ENCODE measurements at regions not wholly inside any gene's neighbourhood (a gene's known extent, or its start where the extent isn't known, plus 50 kb on each side); places are given as distances from the start of the nearest gene placed in this dataset.

DNA sequence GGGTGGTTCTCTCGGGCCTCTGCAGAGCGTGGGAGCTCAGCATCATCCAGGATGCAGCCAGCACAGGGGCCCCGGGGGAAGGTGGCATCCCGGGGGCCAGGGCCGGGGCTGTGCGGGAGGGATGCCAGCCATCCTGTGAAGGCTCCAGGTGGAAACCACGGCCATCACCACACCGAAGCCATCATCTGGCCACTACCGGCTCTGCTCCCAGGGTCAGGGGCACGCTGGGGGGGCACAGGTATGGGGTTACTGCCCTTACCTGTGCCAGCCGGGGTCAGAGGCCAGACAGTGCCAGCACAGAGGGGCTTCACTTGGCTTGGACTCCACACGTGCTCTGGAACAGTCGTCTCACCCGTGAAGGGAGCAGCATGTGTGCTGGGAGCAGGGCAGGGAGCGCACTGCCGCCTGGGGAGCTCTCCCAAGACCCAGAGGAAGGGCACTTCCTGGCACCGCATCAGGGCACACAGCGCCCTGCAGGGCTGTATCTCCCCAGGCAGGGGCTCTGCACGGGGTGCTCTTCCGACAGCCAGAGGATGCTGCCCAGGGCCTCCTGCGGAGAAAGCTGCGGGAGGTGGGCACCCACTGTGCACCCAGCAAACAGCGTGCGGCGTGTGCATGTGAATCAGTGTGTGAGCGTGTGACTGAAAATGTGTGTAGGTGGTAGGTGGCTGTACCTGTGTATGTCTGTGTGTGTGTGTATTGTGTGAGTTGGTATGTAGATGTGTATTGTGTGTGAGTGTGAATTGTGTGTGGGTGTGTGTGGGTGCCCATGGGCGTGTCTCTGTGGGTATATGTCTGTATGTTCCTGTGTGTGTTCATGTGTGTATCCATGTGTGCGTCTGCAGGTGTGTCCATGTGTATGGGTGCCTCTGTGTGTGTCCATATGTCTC is 75.0 kb downstream of the PTGR3 start:
- no peaks in the 10 kb centered on the region for H3K4me1 ChIP-seq
- no peak overlapping the region for H3K27ac ChIP-seq
- no peak for DNase-seq
- ATAC-seq = peak in 2 of 8 donors; percentile 12 to 41
- no peaks in the 10 kb centered on the region for H3K36me3 ChIP-seq
- intact Hi-C loops (cut with DNase I) = no loop called here
- TF ChIP-seq, protein P1, sequence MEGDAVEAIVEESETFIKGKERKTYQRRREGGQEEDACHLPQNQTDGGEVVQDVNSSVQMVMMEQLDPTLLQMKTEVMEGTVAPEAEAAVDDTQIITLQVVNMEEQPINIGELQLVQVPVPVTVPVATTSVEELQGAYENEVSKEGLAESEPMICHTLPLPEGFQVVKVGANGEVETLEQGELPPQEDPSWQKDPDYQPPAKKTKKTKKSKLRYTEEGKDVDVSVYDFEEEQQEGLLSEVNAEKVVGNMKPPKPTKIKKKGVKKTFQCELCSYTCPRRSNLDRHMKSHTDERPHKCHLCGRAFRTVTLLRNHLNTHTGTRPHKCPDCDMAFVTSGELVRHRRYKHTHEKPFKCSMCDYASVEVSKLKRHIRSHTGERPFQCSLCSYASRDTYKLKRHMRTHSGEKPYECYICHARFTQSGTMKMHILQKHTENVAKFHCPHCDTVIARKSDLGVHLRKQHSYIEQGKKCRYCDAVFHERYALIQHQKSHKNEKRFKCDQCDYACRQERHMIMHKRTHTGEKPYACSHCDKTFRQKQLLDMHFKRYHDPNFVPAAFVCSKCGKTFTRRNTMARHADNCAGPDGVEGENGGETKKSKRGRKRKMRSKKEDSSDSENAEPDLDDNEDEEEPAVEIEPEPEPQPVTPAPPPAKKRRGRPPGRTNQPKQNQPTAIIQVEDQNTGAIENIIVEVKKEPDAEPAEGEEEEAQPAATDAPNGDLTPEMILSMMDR (IDR thresholded peaks at IDR 0.05) = no peak
- WGBS, 2 donors = 89 to 92% methylated on average over 28 of the region's 28 CpGs
- H3K27me3 ChIP-seq = peaks cover 0 to 6% (median 0%) of the 10 kb centered on the region in 7 donors
- no peaks in the 10 kb centered on the region for H3K9me3 ChIP-seq
- no peak overlapping the region for H3K4me3 ChIP-seq

DNA sequence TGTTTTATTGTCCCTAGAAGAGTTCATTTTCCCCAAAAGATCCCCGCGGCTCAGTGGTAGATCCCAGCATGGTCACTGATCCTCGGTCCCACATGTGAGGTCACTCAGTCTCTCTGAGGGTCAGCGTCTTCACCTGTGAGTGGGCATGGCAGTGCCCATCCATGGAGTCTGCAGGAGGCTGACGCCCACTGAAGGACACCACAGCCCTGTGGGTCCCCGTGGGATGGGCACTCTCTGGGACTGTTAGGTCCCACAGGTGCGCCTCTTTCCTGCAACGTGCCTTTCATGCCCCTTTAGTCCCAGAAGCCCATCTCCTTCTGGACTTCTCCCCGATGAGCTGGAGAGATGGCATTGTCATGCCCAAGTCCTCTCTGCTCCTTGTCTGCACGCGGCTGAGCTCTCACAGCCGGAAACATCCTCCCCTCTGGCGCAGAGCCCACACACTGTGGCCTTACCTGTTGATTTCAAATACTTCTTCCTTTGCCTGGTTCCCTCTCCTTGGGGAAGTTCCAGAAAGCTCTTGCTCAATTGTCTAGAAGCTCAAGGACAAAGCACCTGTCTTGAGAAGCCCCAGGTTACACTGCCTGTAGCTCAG is 75.9 kb downstream of the PTGR3 start:
- intact Hi-C loops (cut with DNase I) = no loop called here
- Histone ChIP-seq H3K9me3 (no peaks in the 10 kb centered on the region), H3K4me3 (no peak overlapping the region), H3K27me3 (peaks cover 0 to 6% (median 0%) of the 10 kb centered on the region in 7 donors), H3K27ac (no peak overlapping the region), H3K4me1 (no peaks in the 10 kb centered on the region), H3K36me3 (no peaks in the 10 kb centered on the region)
- ATAC-seq (no peak), DNase-seq (no peak)
- WGBS, 2 donors = 87 to 88% methylated on average over 13 of the region's 13 CpGs
- TF ChIP-seq, protein P1 (IDR thresholded peaks at IDR 0.05) = no peak

DNA sequence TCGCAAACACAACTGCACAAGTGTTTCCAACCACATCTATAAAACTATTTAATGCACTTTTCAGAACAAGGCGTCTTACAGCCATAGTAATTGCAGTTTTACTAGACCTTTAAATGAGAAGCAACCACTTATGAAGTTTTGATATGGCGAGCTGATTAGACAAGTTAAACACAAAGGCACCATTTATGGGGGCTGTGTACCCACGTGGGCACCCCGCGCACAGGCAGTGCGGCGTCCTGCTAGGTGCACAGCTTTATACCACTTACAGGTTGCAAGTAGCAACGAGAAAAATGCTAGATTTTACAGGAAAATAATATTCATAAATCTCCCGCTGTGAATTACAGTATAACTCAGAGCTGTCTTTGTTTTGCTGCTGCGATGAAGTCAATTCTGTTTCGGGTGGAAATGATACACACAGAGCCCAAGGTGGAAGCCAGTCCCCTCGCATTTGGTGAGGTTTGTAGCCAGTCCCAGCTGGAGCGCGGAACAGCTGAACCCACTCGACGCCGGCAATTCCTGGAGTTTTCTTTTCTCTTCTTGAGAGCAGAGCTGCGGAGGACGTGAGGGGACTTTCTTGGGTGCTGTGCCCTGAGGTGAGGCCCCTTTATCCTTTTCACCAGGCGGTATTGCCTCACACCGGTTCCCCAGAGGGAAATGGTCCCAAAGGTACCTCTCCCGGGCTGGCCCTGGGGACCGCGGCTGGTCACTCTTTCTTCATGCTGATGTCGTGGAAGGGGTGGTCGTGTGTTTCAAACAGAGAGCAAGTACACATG is 76.7 kb downstream of the PTGR3 start:
- intact Hi-C loops (cut with DNase I) = no loop called here
- Histone ChIP-seq H3K4me1 (no peaks in the 10 kb centered on the region), H3K27ac (no peak overlapping the region), H3K9me3 (no peaks in the 10 kb centered on the region), H3K4me3 (no peak overlapping the region), H3K36me3 (no peaks in the 10 kb centered on the region), H3K27me3 (peaks cover 0 to 6% (median 0%) of the 10 kb centered on the region in 7 donors)
- ATAC-seq (no peak), DNase-seq (no peak)
- 92 to 93% methylated on average over 27 of the region's 27 CpGs for WGBS, 2 donors
- TF ChIP-seq, protein P1 (IDR thresholded peaks at IDR 0.05) = no peak

DNA sequence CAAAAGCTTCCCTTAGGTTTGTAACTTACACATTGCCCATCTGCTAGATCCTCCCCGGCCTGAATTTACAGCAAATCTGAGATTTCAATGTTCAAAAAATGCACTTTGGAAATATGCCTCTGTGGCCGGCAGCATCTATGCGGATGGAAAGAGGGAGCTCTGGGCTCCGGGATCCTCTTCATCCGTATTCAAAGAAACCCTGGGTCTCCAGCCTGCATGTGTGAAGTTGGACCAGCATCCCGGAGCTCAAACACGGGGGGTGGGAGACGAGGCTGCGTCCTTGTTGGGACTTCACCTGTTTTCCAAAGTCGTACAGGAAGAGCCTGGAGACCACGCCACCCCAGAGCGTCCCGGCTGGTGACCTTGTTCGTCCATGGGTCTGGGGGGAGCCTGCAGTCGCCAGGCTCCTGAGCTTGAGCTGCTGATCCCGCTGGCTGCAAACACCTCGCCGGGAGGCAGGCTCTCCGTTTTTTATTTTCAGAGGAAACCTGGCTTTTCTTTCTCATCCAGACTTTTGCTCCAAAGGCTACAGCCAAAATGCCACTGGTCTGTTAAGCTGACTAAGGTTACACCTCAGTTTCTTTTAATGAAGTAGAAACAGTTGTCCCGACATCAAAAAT is 77.4 kb downstream of the PTGR3 start:
- 64 to 66% methylated on average over 20 of the region's 20 CpGs for WGBS, 2 donors
- intact Hi-C loops (cut with DNase I) = no loop called here
- DNase-seq = no peak
- ATAC-seq = no peak
- Histone ChIP-seq H3K4me3 (peak overlapping the region in 5 of 10 donors; percentile 20 to 35 (median 30)), H3K4me1 (no peaks in the 10 kb centered on the region), H3K27me3 (peaks cover 0 to 6% (median 0%) of the 10 kb centered on the region in 7 donors), H3K36me3 (no peaks in the 10 kb centered on the region), H3K27ac (no peak overlapping the region), H3K9me3 (no peaks in the 10 kb centered on the region)
- TF ChIP-seq, protein P1 (IDR thresholded peaks at IDR 0.05) = no peak
